Neural cell (in vitro differentiated cells): ENCODE measurements at regions not wholly inside any gene's neighbourhood (a gene's known extent, or its start where the extent isn't known, plus 50 kb on each side); places are given as distances from the start of the nearest gene placed in this dataset.
"Not testable (repeated sequence)": the region's sequence is repeated elsewhere in the genome, so short reads cannot be mapped to it uniquely, and the experiment has no call there.

Source experiments
- TAF1 ChIP-seq: IDR thresholded peaks from 2 replicates; pipeline ENCODE4 v1.6.1; 2012; ENCODE audit warnings: low read depth
- TF ChIP-seq, protein P1 (sequence below): fragments of 450-650 bp; IDR thresholded peaks from 2 replicates; pipeline ENCODE4 v1.5.1; 2014; ENCODE audit warnings: antibody characterized with exemption, mild to moderate bottlenecking, moderate library complexity; ENCODE audit not compliant: poor library complexity, severe bottlenecking

DNA sequence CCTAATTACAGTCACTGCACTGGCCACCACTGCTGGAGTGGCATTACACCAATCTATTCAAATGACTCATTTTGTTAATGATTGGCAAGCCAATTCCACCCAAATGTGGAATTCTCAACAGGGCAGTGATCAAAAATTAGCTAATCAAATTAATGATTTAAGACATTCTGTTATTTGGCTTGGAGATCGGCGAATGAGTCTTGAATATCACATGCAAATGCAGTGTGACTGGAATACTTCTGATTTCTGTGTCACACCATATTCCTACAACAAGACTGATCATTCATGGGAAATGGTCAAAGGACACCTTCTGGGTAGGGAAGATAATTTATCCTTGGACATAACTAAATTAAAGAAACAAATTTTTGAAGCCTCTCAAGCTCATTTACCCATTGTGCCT is 165.1 kb downstream of the IER5 start:
- TF ChIP-seq, protein P1, sequence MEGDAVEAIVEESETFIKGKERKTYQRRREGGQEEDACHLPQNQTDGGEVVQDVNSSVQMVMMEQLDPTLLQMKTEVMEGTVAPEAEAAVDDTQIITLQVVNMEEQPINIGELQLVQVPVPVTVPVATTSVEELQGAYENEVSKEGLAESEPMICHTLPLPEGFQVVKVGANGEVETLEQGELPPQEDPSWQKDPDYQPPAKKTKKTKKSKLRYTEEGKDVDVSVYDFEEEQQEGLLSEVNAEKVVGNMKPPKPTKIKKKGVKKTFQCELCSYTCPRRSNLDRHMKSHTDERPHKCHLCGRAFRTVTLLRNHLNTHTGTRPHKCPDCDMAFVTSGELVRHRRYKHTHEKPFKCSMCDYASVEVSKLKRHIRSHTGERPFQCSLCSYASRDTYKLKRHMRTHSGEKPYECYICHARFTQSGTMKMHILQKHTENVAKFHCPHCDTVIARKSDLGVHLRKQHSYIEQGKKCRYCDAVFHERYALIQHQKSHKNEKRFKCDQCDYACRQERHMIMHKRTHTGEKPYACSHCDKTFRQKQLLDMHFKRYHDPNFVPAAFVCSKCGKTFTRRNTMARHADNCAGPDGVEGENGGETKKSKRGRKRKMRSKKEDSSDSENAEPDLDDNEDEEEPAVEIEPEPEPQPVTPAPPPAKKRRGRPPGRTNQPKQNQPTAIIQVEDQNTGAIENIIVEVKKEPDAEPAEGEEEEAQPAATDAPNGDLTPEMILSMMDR, result not testable (repeated sequence)
- not testable (repeated sequence) for TF ChIP-seq TAF1
